Stimulated activated CD4-positive, alpha-beta T cell treated with anti-CD3 and anti-CD28 coated beads, Interleukin-12 subunit alpha, Interleukin-12 subunit beta, amount 100 ng/mL, for 24 hours (primary cell): ENCODE measurements at regions not wholly inside any gene's neighbourhood (a gene's known extent, or its start where the extent isn't known, plus 50 kb on each side); places are given as distances from the start of the nearest gene placed in this dataset.

ENCODE experiments used
- DNase-seq, 2 experiments: peaks; one replicate each; pipeline ENCODE4 v3.0.0-alpha.2; 2020; ENCODE audit warnings: low read depth in 2 of 2

DNA sequence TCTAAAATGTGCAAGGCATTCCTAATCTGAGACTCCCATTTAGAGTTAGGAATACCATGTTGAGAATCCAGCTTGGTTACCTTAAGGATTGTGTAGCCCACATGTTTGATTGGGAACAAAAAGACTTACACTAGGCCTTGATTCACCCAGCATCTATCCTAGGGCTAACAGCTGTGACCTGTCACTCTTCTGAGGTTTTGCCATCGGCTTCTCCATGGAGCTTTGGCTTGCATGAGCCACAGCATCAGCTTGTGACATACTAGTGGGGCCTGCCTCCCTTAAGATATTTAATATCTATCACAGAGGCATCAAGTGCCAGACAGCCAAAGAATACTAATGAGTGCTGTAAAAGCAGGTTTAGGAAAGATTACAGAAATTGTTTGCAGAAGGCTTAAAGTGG is 241.3 kb upstream of the UBE2E3 start:
- DNase-seq, result no peak

DNA sequence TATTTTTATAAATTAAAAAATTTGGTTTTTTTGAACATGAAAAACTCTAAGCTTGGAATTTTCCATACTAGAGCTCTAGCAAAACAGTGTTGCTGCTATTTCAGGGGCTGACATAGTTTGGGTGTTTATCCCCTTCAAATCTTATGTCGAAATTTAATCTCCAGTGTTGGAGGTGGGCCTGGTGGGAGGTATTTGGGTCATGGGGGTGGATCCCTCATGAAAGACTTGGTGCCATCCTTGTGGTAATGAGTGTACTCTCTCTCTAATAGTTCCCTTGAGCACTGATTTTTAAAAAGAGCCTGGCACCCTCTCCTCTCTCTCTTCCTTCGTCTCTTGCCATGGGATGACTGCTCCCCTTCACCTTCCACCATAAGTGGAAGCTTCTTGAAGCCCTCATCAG is 244.6 kb upstream of the UBE2E3 start:
- no peak for DNase-seq

DNA sequence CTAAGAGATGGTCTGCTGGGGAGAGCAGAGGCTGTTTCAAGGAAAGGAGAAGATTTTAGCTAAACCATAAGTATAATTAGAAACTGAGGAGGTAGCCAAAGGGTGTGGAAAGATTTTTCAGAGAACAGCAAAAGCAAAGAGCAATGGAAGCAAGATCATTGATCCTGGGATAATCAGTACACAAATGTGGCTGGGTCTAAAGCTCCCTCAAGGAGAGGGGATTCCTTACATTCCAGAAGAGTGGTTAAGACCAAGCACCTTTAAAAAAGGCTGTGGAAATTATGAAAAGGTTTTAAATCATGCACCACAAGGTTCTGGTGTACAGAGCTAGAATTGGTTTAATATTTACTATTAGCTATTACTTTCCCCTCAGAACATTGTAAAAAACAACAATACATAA is 246.0 kb upstream of the UBE2E3 start:
- DNase-seq, result no peak

DNA sequence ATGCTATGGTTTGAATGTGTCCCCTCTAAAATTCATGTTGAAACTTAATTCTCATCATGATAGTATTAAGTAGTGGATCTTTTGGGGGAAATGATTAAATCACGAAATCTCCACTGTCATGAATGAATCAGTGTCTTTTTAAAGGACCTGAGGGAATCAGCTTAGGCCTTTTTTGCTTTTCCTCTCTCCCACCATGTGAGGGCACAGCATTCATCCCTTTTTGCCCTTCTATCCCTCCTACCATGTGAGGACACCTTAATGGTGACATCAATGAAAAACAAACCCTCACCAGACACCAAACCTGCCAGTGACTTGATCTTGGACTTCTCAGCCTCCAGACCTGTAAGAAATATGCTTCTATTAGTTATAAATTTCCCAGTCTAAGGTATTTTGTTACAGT is 247.1 kb upstream of the UBE2E3 start:
- DNase-seq, result no peak

DNA sequence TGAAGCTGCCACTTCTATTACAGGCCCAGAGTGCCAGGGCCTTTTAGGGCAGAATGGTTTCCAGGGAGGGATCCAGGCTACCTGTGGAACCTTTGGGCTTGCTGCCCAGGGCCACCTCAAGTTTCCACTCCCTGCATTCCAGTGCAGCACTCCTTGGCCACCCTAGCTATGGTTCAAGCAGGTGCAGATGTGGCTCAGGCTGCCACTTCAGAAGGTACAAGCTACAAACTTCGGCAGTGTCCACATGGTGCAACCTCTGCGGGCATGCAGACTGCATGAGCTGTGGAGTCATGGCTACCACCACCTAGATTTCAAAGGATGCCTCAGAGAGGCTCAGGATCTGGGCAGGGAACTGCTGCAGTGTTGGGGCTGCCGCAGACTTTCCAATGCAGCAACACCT is 248.1 kb upstream of the UBE2E3 start:
- DNase-seq, result no peak

DNA sequence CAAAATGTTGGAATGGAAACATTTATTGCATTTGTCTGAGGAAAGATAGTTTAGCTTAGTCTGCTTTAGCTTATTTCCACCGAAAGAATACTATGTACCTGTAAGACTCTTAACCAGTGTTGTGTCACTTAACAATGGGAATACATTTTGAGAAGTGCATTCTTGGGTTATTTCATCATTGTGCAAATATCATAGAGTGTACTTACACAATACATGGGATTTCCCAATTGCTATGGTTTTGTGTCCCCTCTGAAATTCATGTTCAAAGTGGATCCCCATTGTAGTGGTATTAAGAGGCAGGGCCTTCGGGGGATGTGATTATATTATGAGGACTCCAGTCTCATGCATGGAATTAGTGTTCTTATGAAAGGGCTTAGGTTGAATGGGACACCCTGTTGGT is 249.4 kb upstream of the UBE2E3 start:
- DNase-seq, result no peak

DNA sequence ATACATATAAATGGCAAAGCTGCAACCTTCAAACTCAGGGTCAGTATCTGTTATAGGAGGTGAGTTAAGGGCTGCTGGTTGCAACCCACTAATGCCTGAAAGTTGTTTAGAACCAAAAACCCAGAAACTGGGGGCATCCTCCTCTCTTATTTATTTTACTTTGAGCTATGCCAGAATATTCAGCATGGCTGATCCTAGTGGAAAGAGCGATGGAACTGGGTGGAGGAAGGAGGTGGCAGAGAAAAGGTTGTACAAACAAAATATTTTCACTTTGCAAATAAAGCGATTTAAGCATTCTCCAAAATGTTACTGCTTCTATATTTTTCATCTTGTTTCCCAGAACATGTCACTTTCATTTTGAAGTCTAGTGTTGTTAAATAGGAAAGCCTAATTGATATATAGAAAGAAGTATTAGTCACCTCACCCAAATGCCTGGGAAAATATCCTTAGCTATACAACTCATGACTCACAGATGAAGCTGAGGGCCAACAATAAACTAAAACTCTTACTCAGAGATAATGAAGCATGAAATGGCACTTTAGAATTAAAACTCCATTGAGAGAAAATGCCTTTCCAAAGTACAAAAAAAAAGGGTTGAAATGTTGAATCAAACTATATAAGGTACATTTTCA is 251.4 kb upstream of the UBE2E3 start:
- DNase-seq, result no peak

DNA sequence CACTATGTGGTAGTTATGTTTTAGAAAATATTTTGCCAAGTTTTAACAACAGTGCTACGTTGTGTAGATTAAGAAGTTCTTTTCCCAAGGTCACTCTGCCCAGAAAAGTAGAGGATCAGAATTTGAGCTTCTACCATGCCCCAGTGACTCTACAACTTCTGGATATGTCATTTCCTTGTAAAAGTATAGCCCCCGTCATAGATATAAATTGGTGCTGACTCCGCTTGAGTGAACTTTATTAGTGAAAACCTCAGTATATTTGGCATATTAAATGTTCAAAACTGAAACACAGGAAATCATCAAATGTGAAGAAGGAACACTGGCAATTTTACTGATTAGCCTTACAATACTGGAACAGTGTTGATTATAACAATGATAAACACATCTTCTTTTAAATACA is 256.7 kb upstream of the UBE2E3 start:
- no peak for DNase-seq

DNA sequence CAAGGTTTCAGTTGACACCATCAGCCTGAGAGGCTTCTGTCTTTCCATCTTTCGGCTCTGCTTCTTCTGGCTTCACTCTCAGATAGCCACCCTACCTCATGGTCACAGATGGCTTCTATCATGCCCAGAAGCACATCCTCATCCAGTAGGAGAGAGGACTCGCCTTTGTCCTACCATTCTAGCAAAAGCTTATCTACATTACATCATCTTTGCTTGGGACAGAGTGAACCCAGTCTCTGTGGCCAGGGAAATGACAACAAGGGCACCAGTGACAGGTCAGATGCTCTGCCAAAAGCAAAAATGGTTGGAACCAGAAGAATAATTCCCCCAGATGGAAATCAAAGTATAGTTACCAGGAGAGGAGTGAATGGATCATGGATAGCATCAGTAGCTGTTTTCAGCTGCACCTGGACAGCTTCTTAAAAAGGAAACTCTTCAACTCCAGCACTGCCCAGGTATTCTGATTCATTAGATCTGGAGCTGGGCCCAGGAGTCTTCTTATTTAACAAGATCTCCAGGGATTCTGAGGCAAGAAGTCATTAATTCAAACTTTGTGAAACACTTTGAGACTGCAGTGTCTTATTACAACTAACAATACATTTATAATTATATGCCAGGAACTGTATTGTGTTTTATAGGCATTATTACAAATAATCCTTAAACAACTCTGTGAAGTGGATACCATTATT is 257.7 kb upstream of the UBE2E3 start:
- no peak for DNase-seq

DNA sequence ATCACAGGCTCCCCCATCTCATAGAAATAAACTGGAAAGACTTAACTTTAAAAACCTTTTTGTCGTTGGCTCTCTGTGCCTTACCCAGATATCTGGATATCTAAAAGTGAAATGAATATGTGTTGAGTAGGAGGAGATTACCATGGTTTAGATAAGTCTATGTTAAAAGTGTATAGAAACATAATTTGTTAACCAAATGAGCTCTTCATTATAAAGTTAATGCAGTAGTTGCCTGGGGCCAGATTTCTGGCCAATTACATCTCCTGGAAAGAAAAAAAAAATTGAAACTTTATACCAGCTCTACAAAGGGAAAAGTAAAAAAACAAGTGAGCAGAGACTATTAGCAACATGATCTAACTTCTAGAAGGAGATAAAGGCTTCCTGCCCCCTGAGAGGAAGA is 259.6 kb upstream of the UBE2E3 start:
- no peak for DNase-seq

DNA sequence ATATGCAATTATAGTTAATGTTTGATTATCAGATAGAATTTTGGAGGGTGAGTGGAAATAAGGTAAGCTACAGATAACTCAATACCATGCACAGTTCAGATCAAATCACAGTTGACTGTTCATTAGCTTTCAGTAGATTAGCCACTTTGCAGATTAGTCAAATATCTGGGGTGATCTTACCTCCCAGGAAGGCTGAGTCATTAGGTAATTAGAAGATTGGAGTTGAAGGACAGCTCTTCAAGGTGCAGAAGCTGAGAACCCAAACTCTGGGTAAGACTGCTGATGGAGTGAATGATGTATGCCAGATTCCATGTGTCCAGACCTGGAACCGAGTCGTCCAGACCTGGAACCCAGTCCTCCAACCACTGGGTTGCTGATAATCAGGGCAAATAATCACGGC is 262.8 kb upstream of the UBE2E3 start:
- DNase-seq, result no peak

DNA sequence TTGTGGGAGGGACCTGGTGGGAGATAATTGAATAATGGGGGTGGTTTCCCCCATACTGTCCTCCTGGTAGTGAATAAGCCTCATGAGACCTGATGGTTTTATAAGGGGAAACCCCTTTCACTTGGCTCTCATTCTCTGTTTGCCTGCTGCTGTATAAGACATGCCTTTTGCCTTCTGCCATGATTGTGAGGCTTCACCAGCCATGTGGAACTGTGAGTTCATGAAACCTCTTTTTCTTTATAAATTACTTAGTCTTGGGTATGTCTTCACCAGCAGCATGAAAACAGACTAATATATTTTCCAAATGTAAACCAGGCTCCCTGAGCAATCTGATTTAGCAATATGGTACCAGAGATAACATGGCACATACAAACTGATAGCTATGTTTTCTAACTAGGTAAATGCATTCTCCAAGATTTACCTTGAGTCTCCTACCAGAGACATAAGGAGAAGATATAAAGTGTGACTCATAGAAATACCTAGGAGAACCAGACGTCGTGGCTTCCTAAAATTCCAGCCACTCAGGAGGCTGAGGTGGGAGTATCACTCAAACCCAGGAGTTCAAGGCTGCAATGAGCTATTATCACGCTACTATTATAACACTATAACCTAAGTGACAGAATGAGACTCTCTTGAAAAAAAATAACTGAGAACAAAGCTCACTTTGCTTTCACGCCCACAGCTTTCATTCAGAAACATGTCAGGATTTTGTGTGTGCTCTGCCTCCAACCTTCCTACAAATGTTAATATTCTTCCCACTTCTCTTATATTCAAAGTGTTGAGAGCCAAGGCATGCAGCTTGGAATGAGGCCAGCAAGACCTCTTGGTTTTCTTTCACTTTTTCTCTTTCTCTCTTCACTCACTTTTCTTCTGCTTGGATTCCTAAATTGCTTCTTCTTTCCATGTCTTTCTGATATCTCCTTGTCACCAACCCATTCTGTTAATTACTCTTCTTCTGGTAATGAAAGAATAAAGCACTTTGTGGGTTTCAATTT is 263.9 kb upstream of the UBE2E3 start:
- no peak for DNase-seq

DNA sequence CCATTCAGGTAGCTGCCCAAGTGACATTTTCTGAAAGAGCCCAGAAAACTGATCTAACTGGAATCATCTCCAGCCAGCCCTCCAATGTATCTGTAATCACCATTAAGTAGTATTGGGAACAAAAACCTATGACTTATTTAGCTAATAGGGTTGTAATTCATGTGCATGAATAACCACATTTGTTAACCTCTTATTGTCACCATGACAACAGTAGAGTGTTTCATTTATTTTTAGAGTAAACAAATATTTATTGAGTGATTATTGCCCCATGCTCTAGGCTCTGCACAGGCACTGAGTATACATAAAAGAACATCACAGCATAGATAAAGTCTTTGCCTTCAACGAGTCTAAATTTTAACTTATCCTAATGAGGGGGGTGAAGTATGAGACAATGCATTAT is 265.4 kb upstream of the UBE2E3 start:
- DNase-seq, result no peak

DNA sequence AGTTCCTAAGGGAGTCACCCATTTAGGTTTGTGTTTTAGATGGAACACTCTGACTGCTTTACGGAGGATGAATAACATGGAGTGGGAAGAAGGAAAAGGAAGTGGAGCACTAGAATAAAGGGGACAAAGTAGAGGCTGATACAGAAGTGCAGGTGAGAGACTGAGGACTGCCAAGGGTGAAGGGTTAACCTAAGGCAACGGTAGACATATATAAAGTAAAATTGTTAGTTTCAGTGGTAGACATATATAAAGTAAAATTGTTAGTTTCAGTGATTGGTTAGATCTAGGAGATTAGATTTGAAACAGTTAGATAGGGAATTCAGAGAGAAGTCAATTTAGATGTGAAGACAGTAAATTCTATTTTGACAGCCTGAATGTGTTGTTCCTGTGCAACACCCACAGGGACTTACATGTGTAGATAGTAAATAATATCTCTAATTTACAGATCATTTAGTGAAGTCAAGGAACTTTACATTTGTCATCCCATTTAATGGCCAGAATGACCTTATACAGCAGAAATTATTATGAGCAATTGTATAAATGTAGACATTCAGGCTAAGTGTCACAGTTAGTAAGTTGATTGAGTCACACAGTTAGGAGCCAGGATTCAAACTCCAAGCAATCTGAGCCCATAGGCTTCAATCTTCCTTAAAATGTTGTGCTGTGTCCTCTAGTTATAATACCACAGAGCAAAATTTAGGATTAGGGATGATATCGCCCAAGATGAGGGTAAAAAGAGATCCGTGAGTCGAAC is 270.8 kb upstream of the UBE2E3 start:
- DNase-seq, result no peak

DNA sequence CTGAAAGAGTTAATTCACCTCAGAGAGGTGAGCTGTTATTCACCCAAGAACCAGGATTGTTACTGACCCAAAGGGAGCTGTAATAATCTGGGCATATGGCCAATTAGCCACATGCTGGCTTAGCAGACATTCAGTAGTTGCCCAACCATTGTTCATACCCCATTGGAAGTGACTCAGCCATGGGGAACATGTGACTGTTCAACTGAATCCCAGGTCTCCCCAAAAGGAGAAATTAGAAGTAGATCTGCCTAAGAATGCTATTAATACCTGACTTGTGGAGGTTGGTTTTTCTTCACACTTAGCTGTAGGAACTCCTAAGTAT is 272.6 kb upstream of the UBE2E3 start:
- DNase-seq, result no peak

DNA sequence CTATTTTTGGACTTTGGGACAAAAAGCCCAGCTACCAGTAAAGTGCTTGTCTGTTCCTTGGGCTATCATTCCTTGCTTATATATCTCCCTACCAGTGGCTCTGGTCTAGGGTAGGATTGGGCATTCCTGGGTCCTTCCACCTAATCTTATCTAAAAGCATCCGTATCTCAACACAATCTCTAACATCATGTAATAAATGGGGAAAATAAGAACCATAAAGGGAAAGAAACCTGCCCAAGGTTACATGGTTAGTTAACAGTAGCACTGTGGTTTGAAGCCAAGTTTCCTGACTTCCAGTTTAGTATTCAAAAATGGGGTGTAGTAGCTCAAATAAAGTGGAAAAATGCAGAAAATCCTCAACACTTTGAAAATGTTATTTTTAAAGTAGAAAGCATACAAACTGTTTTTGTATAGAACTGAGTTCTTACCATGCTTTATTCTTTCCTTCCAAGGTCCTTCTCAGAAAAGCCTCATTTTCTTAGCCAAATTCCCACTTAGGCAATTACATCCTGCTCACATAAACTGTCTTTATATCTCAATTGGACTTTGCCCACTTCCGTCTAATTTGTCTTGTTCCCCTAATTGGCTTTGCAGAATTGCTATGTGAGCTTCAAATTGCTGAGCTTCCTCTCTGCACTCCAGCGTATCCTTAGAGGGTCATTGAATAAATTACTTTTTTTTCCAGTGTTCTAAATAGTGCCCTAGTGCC is 273.1 kb upstream of the UBE2E3 start:
- DNase-seq, result no peak

DNA sequence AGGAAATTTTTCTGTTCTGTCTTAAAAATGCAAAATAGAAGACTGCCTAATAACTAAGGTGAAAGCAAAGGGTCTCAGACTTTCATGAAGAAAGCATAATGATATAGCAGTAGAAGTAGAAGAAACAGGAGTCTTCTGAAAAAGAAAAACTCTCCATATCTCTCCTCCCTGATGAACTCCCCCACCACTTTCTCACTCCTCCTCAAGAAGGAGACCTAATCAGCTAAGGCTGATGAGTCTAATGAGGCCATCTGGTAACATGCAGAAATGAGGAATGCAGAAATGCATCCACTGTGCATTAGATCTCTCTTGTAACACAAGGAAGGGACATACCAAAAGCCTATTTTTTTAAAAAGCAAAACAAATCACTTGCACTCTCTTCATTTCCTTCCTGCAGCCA is 273.7 kb upstream of the UBE2E3 start:
- DNase-seq, result no peak

DNA sequence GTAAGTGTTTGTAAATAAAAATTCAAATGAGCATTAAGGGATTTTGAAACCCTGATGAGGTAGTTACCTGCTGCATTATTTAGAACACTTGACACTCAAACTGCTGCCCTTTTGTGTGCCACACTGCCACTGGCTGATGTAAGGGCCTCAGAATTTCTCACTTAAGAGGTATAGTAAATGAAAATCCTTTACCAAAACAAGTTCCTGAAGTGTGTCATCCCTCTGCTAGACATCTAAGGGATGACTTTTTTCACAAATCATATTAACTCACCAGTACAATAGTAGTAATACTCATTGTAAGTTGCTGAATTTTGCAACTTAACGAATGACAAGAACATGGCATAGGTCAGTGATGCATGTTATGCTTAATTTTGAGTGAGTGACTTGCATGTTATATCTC is 274.9 kb upstream of the UBE2E3 start:
- no peak for DNase-seq

DNA sequence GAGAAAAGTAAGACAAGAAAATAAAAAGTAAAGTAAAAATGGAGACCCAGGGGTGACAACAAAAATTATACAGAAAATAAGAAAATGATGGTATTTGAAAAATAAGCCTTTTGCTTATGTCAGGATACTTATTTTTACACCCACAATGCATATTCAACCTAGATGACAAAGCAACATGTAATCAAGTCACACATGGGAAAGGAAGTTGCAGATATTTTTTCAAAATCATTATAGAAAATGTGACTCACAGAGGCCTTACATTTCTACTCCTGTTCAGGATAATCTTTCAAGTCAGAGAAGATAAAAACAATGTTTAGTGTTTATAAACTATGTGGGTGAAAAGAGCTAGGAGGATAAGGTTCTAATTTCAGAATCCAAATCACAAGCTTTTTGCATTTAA is 275.3 kb upstream of the UBE2E3 start:
- no peak for DNase-seq

DNA sequence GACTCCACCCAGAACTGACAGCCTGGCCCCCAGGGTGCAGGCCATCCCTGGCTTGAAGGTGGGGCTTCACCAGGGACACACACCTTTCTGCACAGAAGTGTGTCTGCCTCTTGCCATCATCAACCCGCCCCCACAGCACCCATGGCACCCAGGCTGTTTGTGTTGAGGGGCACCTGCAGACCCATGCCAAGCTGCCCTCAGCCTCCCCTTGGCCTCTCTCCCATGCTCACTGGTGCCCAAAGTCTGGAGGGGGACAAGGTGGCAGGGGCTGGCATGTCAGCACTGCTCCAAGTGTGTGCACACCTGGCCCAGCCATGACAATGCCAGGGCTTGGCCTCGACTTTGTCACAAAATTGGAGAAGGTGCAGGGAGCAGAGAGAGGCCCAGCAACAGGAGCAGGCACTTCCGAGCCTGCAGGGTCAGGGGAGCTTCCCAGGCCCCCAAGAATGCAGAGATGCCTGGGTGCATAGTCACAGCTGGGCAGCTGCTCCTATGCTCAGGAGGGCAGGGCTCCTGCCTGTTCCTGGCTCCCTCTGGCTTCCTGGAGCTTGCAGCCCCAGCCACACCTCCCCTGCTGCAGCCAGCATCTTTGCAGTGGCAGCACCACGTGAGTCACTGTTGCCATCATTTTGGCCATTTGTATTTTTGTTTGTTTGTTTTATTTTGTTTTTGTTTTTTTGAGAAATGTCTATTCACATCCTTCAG is 280.6 kb upstream of the UBE2E3 start:
- DNase-seq, result no peak

DNA sequence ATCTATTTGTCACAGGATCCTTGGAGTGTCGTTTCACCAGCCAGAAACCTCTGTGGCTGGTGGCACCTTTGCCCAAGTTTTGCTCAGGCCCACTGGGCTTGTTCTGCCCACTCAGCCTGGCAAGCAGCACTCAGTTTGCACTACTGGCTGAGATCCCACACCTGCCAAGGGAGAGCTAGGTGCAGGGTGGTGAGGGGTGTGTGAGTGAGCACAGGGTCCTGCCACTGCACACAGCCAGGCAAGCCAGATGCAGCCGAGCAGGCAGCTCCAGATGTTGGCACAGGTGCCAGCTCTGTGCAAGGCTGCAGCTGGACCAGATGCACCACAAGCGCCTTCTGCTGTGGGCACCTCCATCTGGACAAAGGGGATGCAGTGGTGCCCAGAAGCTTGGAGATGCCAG is 281.7 kb upstream of the UBE2E3 start:
- DNase-seq, result no peak
